BJ (cell line): ENCODE measurements at regions not wholly inside any gene's neighbourhood (a gene's known extent, or its start where the extent isn't known, plus 50 kb on each side); places are given as distances from the start of the nearest gene placed in this dataset.

Experiments used
- CTCF ChIA-PET: fragments of 350-600 bp; formaldehyde crosslinking; extraction: SDS; loops from one replicate; lab custom pipeline; 2021; ENCODE audit warnings: antibody characterized with exemption, inconsistent platforms; lab: Yijun Ruan, JAX
- POLR2A ChIA-PET: fragments of 300-600 bp; sonication (Branson Sonifier 250); formaldehyde crosslinking; extraction: SDS; loops from one replicate; lab custom pipeline; 2021; ENCODE audit warnings: antibody characterized with exemption; lab: Charles Lee
- DNase-seq: peaks from one replicate; pipeline ENCODE4 v3.0.0-alpha.2; 2011; ENCODE audit warnings: low read depth
- H3K27me3 ChIP-seq: 2 replicates; pipeline ENCODE4 v1.6.0; 2011; ENCODE audit warnings: low read length; ENCODE audit not compliant: control insufficient read depth, insufficient read depth
- H3K36me3 ChIP-seq: 2 replicates; pipeline ENCODE4 v1.5.1; 2011; ENCODE audit warnings: low read length; ENCODE audit not compliant: control insufficient read depth, insufficient read depth
- H3K4me3 ChIP-seq: 2 replicates; pipeline ENCODE4 v1.5.1; 2011; ENCODE audit warnings: low read depth, mild to moderate bottlenecking, control low read depth, low read length
- CTCF ChIP-seq: IDR thresholded peaks from 2 replicates; pipeline ENCODE4 v1.5.1; 2011; ENCODE audit warnings: low read depth, mild to moderate bottlenecking, control low read depth, inconsistent platforms, low read length, moderate library complexity; ENCODE audit not compliant: insufficient read depth

GRCh38 chr11:91876746-91877145 is 347.9 kb upstream of the FAT3 start:
- POLR2A ChIA-PET, result no interaction called here
- H3K27me3 ChIP-seq, result no peaks in the 10 kb centered on the region
- DNase-seq, result no peak
- TF ChIP-seq CTCF, result no peak
- no peaks in the 10 kb centered on the region for H3K36me3 ChIP-seq
- CTCF ChIA-PET, result no interaction called here
- no peak overlapping the region for H3K4me3 ChIP-seq

- ChIA-PET POLR2A (no interaction called here), CTCF (interaction anchor here (1.3 kb wide), 1 partner anchor 16 kb away, joined by 4 read pairs; no protein-coding TSS in a partner anchor)
- no peaks in the 10 kb centered on the region for H3K27me3 ChIP-seq
- no peak for DNase-seq
- H3K36me3 ChIP-seq, result no peaks in the 10 kb centered on the region
- no peak overlapping the region for H3K4me3 ChIP-seq
- TF ChIP-seq CTCF, result no peak
Measured at GRCh38 chr11:91872243-91872642, 352.4 kb upstream of the FAT3 start.

- no peaks in the 10 kb centered on the region for H3K36me3 ChIP-seq
- no peak overlapping the region for H3K4me3 ChIP-seq
- POLR2A ChIA-PET, result interaction anchor here (0.6 kb wide), 1 partner anchor 42 kb away, joined by 4 read pairs; no protein-coding TSS in a partner anchor
- no peak for TF ChIP-seq CTCF
- CTCF ChIA-PET, result interaction anchor here (1.3 kb wide), 1 partner anchor 17 kb away, joined by 4 read pairs; no protein-coding TSS in a partner anchor
- H3K27me3 ChIP-seq, result no peaks in the 10 kb centered on the region
- no peak for DNase-seq
Measured at GRCh38 chr11:91871791-91872190, 352.8 kb upstream of the FAT3 start.

GRCh38 chr11:91871048-91871447 is 353.6 kb upstream of the FAT3 start:
- no peak for DNase-seq
- POLR2A ChIA-PET, result no interaction called here
- Histone ChIP-seq H3K27me3 (no peaks in the 10 kb centered on the region), H3K4me3 (no peak overlapping the region), H3K36me3 (no peaks in the 10 kb centered on the region)
- no peak for TF ChIP-seq CTCF
- CTCF ChIA-PET, result interaction anchor here (1.3 kb wide), 1 partner anchor 17 kb away, joined by 4 read pairs; no protein-coding TSS in a partner anchor

- TF ChIP-seq CTCF, result no peak
- Histone ChIP-seq H3K27me3 (no peaks in the 10 kb centered on the region), H3K36me3 (no peaks in the 10 kb centered on the region), H3K4me3 (no peak overlapping the region)
- no peak for DNase-seq
- POLR2A ChIA-PET, result no interaction called here
- CTCF ChIA-PET, result no interaction called here
Measured at GRCh38 chr11:91869686-91870085, 354.9 kb upstream of the FAT3 start.
